ENCODE measurements at regions not wholly inside any gene's neighbourhood (a gene's known extent, or its start where the extent isn't known, plus 50 kb on each side); places are given as distances from the start of the nearest gene placed in this dataset.

DNA sequence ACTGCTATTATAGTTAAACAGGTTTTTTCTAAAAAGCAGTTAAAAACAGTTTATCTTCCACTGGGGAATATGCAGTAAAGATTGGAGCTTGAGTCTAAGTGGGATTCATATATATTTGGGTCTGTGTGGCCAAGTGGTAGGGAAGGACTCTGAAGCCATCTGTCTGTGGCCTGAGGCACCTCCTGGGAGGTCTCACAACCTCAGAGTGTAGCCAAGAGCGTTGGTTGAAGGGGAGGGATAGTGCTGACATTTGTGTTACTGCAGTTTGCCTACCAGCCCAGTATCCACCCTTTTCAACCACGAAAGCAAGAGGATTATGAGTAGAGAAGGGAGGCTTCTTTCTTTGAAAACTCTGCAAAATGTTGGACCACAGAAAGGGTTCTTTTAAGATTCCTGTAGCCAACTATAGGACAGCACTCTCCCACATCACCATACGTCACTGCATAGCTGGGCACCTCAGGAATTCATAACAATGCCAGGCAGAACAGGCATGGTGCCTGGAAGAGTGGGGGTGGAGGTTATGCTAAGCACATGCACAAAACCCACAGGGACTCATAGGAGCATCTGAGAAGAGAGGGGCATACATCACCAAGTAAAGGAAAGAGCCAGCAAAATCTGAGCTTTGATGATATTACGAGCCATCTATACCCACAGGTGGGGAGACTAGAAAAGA lies 90.5 kb upstream of the HEY2 start:
- Mint-ChIP-seq H3K9me3 (no peaks in the 10 kb centered on the region), H3K36me3 (no peaks in the 10 kb centered on the region), H3K27ac (no peak overlapping the region), H3K4me3 (no peak overlapping the region), H3K27me3 (ENCODE audit: low read depth in 3 of 3) (peaks cover 0 to 9% (median 0%) of the 10 kb centered on the region in 3 donors), H3K4me1 (no peaks in the 10 kb centered on the region)
- no peak for DNase-seq

DNA sequence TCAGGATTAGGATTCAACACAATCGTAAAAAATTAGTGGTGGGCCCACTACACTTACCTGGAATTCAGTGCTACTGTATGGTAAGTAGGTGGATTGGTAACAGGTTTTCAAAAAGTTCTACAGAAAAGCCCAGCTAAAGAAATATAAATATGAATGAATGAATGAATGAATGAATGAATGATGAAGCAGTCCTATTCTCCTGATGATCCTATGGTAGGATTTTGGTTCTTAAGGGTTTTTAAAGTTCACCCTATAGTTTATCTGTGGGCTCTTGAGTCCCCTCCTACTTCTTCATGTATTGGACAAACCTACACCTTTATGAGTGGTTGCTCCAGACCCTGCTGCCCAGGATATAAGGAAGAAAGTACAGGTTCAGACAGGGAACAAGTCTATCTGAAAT lies 89.5 kb upstream of the HEY2 start:
- no peaks in the 10 kb centered on the region for H3K4me1 Mint-ChIP-seq
- no peaks in the 10 kb centered on the region for H3K9me3 Mint-ChIP-seq
- H3K27ac Mint-ChIP-seq = no peak overlapping the region
- no peak for DNase-seq
- H3K27me3 Mint-ChIP-seq (ENCODE audit: low read depth in 3 of 3) = peaks cover 0 to 9% (median 0%) of the 10 kb centered on the region in 3 donors
- no peak overlapping the region for H3K4me3 Mint-ChIP-seq
- no peaks in the 10 kb centered on the region for H3K36me3 Mint-ChIP-seq

DNA sequence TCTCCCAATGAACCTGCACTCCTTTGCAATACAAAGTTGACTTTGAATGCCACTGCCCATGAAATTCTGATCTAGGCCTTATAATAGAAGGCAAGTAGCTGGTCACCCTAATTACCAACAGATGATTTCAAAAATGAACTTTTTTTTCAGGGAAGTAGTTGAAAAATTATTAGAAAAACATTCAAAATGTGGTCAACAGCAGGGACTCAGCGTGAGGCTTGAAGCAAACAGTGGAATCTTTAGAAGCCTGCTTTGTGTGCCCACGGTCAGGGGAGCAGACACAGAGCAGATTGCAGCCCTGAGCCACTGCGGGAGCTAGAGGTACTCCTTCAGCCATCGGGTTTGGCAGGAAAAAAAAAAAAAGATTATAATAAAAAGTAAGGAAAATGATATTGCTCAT lies 87.1 kb upstream of the HEY2 start:
- H3K4me3 Mint-ChIP-seq = no peak overlapping the region

GRCh38 chr6:125665295-125665814 lies 84.1 kb upstream of the HEY2 start:
- H3K27ac Mint-ChIP-seq = no peak overlapping the region
- H3K9me3 Mint-ChIP-seq = no peaks in the 10 kb centered on the region
- peaks cover 0 to 13% (median 1%) of the 10 kb centered on the region in 3 donors for H3K27me3 Mint-ChIP-seq (ENCODE audit: low read depth in 3 of 3)
- H3K36me3 Mint-ChIP-seq = no peaks in the 10 kb centered on the region
- no peaks in the 10 kb centered on the region for H3K4me1 Mint-ChIP-seq
- no peak for DNase-seq
- no peak overlapping the region for H3K4me3 Mint-ChIP-seq

More for the DNA sequence above, 87.1 kb upstream of the HEY2 start:
- H3K9me3 Mint-ChIP-seq = no peaks in the 10 kb centered on the region
- no peaks in the 10 kb centered on the region for H3K4me1 Mint-ChIP-seq
- H3K27ac Mint-ChIP-seq = no peak overlapping the region
- peaks cover 0 to 7% (median 0%) of the 10 kb centered on the region in 3 donors for H3K27me3 Mint-ChIP-seq (ENCODE audit: low read depth in 3 of 3)
- DNase-seq = no peak
- no peaks in the 10 kb centered on the region for H3K36me3 Mint-ChIP-seq

DNA sequence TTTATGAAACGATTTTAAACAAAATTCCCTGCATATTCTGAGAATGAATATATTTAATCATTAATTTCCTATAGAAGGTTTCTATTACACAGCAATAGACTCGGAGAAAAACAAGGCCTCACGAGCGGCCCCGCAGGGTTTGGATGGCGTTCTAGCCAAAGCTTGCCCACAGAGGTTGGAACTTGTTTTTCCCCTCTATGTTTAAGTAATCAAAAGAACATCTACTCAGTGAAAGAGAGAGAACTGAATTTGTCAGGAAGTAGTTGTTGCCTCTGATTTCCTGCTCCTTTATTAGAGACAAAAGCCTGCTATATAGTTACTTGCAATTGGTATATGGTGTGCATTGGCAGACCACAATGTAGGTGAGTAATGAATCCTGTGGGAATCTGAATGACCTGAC lies 82.1 kb upstream of the HEY2 start:
- no peaks in the 10 kb centered on the region for H3K4me1 Mint-ChIP-seq
- no peak overlapping the region for H3K27ac Mint-ChIP-seq
- H3K36me3 Mint-ChIP-seq = no peaks in the 10 kb centered on the region
- H3K4me3 Mint-ChIP-seq = no peak overlapping the region
- peaks cover 0 to 16% (median 1%) of the 10 kb centered on the region in 3 donors for H3K27me3 Mint-ChIP-seq (ENCODE audit: low read depth in 3 of 3)
- no peaks in the 10 kb centered on the region for H3K9me3 Mint-ChIP-seq
- DNase-seq = no peak

DNA sequence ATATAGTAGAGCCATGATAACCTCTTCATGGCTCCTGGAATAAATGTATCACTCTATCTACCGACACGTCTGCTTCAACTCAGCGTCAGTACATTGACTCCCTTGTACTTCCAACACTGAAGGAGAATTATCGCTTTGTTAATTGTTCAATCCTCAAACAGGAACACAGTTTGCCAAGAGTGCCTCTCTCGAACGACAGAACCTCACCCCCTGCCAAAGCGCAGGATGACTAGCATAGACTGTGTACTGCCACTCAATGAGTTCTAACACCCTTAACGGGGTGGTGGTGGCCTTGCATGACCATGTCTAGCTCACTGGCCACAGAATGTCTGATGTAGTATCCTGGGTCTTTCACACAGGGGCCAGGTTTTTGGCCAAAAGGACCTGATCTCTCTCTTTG lies 81.4 kb upstream of the HEY2 start:
- Mint-ChIP-seq H3K27ac (no peak overlapping the region), H3K4me3 (no peak overlapping the region), H3K9me3 (no peaks in the 10 kb centered on the region), H3K36me3 (no peaks in the 10 kb centered on the region), H3K27me3 (ENCODE audit: low read depth in 3 of 3) (peaks cover 0 to 12% (median 1%) of the 10 kb centered on the region in 3 donors), H3K4me1 (no peaks in the 10 kb centered on the region)
- DNase-seq = no peak

GRCh38 chr6:125670568-125670967 lies 78.9 kb upstream of the HEY2 start:
- Mint-ChIP-seq H3K4me3 (no peak overlapping the region), H3K27ac (no peak overlapping the region), H3K27me3 (ENCODE audit: low read depth in 3 of 3) (peaks cover 3 to 14% (median 4%) of the 10 kb centered on the region in 3 donors), H3K4me1 (no peaks in the 10 kb centered on the region), H3K36me3 (no peaks in the 10 kb centered on the region), H3K9me3 (peaks cover 0 to 4% (median 0%) of the 10 kb centered on the region in 6 donors)
- no peak for DNase-seq

DNA sequence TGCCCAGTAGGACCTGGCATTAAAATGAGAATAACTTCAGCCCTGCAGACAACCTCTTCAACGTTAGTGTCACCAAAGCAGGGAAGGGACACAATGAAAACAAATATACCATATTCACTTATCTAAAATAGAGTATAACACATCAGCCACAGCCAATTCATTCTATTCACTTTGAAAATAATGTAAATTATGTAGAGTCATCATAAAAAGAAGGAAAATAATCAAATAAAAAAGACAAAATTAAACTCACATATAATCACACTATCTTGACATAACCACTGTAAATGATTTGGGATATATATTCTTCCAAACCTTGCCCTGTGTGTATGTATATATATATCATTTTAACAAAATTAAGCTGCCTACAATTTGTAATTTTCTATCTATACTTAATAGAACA lies 78.1 kb upstream of the HEY2 start:
- H3K36me3 Mint-ChIP-seq = no peaks in the 10 kb centered on the region
- H3K27ac Mint-ChIP-seq = no peak overlapping the region
- no peaks in the 10 kb centered on the region for H3K4me1 Mint-ChIP-seq
- DNase-seq = no peak
- no peak overlapping the region for H3K4me3 Mint-ChIP-seq
- peaks cover 4 to 14% (median 4%) of the 10 kb centered on the region in 3 donors for H3K27me3 Mint-ChIP-seq (ENCODE audit: low read depth in 3 of 3)
- peaks cover 0 to 4% (median 0%) of the 10 kb centered on the region in 6 donors for H3K9me3 Mint-ChIP-seq

DNA sequence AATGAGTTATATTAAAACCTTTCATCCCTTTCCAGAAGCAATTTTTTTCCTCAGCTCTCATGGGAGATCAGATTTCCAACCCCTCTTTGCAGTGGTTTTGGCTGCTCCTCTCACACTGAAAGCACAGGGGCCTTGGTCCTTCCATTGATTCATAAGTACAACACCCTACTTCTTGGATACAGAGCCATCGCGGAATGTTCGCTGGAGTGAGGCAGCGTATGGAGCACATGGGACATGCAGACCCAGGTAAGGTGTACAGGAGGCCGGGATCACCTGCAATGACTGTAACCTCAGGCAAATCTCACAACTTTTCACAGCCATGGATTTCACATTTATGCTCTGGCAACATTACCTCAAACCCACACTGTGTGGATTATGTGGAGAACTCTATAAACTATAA lies 75.2 kb upstream of the HEY2 start:
- Mint-ChIP-seq H3K36me3 (no peaks in the 10 kb centered on the region), H3K27me3 (ENCODE audit: low read depth in 3 of 3) (peaks cover 2 to 11% (median 4%) of the 10 kb centered on the region in 3 donors), H3K4me3 (no peak overlapping the region), H3K4me1 (no peaks in the 10 kb centered on the region), H3K27ac (no peak overlapping the region), H3K9me3 (peaks cover 0 to 4% (median 0%) of the 10 kb centered on the region in 6 donors)
- no peak for DNase-seq

DNA sequence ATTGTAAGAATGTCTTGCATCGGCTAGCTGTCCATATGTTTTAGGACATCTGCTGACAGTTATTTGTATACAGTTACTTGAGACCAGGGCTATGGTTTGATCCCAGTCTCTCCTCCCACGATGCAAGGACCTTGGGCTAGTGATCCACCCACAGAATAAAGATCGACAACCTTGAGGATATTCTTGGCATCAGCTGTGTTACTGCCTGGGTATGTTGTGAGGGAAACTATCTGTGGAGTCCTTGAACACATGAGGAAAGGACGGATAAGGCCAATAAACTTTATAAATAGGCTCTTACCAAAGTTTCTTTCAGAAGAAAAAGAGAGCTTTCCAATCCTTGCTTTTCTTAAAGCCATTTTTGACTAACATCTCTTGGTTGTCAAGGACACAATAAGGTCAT lies 70.8 kb upstream of the HEY2 start:
- Mint-ChIP-seq H3K36me3 (no peaks in the 10 kb centered on the region), H3K27me3 (ENCODE audit: low read depth in 3 of 3) (peaks cover 2 to 8% (median 4%) of the 10 kb centered on the region in 3 donors), H3K4me1 (peaks cover 0 to 3% of the 10 kb centered on the region in 2 donors), H3K9me3 (peaks cover 0 to 4% (median 0%) of the 10 kb centered on the region in 6 donors), H3K4me3 (no peak overlapping the region), H3K27ac (no peak overlapping the region)
- DNase-seq = no peak

GRCh38 chr6:125679128-125679527 lies 70.3 kb upstream of the HEY2 start:
- Mint-ChIP-seq H3K36me3 (no peaks in the 10 kb centered on the region), H3K9me3 (peaks cover 0 to 4% (median 0%) of the 10 kb centered on the region in 6 donors), H3K4me3 (no peak overlapping the region), H3K4me1 (peaks cover 0 to 3% of the 10 kb centered on the region in 2 donors), H3K27ac (no peak overlapping the region), H3K27me3 (ENCODE audit: low read depth in 3 of 3) (peaks cover 2 to 8% (median 7%) of the 10 kb centered on the region in 3 donors)
- no peak for DNase-seq

DNA sequence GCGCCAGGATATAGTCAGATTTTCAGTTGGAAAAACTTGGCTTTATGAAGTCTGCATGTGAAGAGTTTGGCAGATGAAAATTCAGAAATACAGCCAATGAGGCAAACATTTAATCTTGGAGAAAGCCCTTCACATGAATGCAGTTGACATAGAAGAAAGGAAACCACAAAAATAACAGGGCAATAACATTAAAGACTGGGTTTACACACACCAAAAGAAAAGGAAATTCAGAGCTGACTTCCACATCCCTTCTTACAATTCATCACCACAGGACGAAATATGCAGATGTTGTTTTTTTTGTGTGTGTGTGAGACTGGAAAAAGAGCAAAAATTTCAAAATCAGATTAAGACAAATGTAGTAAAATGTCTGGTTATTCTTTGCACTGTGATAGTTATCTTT lies 69.8 kb upstream of the HEY2 start:
- Mint-ChIP-seq H3K27me3 (ENCODE audit: low read depth in 3 of 3) (peaks cover 2 to 8% (median 5%) of the 10 kb centered on the region in 3 donors), H3K9me3 (peaks cover 0 to 4% (median 0%) of the 10 kb centered on the region in 6 donors), H3K27ac (no peak overlapping the region), H3K36me3 (no peaks in the 10 kb centered on the region), H3K4me3 (no peak overlapping the region), H3K4me1 (peaks cover 0 to 3% of the 10 kb centered on the region in 2 donors)
- no peak for DNase-seq

- H3K27me3 Mint-ChIP-seq (ENCODE audit: low read depth in 3 of 3) = peaks cover 2 to 11% (median 11%) of the 10 kb centered on the region in 3 donors
- peaks cover 0 to 3% (median 0%) of the 10 kb centered on the region in 6 donors for H3K9me3 Mint-ChIP-seq
- H3K36me3 Mint-ChIP-seq = no peaks in the 10 kb centered on the region
These were observed 66.5 kb upstream of the HEY2 start for GRCh38 chr6:125682939-125683338.

DNA sequence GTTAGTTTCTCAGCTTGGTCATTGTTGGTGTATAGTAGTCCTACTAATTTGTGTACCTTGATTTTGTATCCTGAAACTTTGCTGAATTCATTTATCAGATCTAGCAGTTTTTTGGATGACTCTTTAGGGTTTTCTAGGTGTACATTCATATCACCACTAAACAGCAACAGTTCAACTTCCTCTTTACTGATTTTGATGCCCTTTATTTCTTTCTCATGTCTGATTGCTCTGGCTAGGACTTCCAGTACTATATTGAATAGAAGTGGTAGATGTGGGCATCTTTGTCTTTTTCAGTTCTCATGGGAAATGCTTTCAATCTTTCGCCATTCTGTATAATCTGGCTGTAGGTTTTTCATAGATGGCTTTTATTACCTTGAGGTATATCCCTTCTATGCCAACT lies 61.3 kb upstream of the HEY2 start:
- no peak for DNase-seq
- Mint-ChIP-seq H3K9me3 (peaks cover 6 to 19% (median 10%) of the 10 kb centered on the region in 6 donors), H3K4me3 (no peak overlapping the region), H3K27ac (no peak overlapping the region), H3K27me3 (ENCODE audit: low read depth in 3 of 3) (peaks cover 7 to 20% (median 11%) of the 10 kb centered on the region in 3 donors), H3K36me3 (no peaks in the 10 kb centered on the region), H3K4me1 (no peaks in the 10 kb centered on the region)

More at GRCh38 chr6:125682939-125683338, 66.5 kb upstream of the HEY2 start:
- no peak overlapping the region for H3K27ac Mint-ChIP-seq
- no peak for DNase-seq
- H3K4me3 Mint-ChIP-seq = no peak overlapping the region
- peaks cover 0 to 3% of the 10 kb centered on the region in 2 donors for H3K4me1 Mint-ChIP-seq

DNA sequence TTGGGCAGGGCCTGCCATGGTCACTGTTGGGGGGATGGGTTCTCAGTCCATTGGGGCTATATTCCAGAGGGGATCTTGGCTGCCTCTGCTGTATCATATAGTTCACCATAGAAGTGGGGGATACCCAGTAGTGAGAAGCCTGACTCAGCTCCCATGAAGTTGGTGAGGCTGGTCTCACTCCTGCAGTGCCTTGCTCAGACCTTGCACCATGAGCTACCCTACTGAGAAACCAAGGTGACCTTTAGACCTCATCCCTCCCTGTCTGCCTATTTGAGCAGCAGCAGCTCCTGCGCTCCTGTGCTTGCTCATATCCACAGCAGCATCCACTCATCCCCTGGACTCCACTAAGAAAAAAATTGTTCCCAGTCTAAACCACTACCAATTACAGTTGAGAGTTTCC lies 56.0 kb upstream of the HEY2 start:
- DNase-seq = no peak
- Mint-ChIP-seq H3K27ac (no peak overlapping the region), H3K9me3 (peaks cover 6 to 20% (median 9%) of the 10 kb centered on the region in 6 donors), H3K4me3 (no peak overlapping the region), H3K4me1 (no peaks in the 10 kb centered on the region), H3K36me3 (no peaks in the 10 kb centered on the region), H3K27me3 (ENCODE audit: low read depth in 3 of 3) (peaks cover 5 to 19% (median 10%) of the 10 kb centered on the region in 3 donors)
